HuH-7 (cell line): ENCODE measurements at regions not wholly inside any gene's neighbourhood (a gene's known extent, or its start where the extent isn't known, plus 50 kb on each side); places are given as distances from the start of the nearest gene placed in this dataset.
"Not testable (repeated sequence)": the region's sequence is repeated elsewhere in the genome, so short reads cannot be mapped to it uniquely, and the experiment has no call there.

Experiments
- DNase-seq: peaks from one replicate; pipeline ENCODE4 v3.0.0; 2011; ENCODE audit warnings: low spot score

DNA sequence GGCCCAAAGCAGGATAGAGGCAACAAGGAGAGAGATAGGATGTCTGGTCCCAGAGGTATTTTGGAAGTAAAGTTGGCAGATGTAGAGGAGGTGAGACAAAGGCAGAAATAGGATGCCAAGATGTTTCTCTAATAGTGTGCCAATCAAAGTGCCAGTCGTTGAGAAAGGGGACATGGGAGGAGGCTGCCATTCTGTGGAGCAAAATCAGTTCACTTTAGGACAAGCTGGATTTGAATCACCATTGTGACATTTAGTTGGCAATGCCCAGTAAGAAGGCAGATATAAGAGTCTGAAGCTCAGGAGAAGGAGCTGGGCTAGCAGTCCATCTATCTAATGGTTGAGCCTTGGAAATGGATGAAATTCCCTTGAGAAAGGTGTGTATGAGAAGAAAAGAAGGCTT is 53.8 kb downstream of the ADRB2 start:
- no peak for DNase-seq

DNA sequence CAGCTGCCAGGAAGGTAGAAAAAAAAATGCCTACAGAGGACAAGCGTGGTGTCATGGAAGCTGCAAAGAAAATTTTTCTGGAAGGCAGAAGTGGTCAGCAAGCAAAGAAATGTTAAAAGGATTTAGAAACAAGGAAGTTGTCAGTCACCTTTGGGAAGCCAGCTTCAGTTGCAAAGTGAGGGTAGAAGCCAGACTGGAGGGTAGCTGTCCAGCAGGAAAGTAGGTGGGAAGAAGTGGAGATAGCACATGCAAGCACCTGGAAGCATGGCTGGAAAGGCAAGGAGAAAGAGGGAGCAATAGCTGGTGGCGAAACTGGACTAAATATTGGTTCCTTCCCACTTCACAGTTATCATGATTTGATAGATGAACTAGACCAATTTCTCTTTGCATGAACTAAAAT is 54.3 kb downstream of the ADRB2 start:
- no peak for DNase-seq

DNA sequence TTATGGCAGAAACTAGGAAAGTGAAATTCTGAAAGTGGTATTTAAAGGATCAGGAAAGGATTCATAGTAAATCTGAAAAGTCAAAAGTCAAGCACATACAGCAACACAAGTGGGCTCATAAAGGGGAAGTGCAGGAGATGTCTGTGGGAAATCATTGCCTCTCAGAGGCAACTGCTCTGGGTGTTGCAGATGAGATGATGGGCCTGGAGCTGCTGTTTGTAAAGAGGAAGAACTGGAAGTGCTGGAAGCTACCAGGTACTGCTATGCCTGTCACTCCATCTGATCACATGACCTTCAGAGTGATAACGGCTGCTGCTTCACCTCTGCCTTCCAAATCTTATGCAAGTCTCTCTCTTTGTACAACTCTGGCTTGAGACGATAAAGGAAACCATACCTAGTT is 55.9 kb downstream of the ADRB2 start:
- no peak for DNase-seq

DNA sequence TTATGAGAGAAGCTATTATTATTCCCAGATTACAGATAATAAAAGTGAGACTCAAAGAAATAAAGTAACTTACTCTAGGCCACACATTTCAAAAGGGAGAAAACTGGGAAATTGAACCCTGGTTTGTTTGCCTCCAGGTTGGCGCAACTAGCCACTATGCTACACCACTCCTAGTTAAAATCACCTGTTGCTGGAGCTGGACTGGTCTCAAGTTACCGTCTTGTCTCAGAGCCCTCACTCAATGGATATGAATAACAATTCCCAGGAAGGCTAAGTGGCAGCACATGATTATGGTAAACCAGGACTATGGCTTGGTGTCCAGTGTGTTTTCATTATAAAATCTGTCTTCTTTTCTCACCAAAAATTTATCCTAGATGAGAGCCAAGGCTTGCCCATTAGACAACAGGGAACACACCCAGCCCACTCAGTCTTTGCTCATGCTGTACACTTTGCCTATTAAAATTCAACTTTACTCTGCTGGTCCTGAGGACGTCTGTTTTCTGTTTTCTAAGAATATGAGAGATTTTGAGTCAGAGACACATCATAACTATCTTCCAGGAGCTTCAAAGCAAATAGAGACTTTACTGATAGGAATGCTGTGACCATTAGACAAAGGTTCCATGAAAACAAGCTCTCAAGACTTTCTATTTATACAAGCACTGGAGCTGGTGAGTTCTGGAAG is 58.1 kb downstream of the ADRB2 start:
- no peak for DNase-seq

DNA sequence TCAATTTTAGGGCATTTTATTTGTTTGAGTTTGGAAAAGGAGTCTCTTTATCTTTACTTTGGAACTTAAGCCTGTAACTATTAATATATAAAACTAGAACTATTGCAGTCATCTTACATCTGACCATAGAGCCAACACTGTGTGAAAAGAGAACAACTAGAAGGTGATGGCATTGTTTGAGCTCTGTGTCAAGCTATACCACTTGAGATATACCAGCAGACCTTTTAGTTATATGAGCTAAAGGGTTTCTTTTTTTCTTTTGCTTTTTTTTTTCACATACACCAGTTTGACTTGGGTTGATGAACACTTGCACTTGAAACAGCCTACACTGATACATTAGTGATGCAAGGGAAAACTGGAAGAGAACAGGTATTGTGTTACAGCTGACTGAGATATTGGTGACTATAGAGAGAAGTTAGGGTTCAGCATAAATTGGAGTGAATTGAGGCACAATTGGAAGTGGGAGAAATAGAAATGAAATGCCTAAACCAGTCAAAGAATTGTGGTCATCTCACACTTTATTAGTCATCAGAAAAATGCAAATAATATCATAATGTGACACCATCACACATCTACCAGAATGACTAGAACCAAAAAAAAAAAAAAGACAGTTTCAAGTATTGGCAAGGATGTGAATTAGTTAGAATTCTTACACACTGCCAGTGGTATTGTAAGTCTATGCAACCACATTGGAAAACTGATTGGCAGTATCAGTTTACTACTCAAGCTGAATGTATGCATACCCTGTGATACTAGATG is 60.9 kb downstream of the ADRB2 start:
- DNase-seq, result no peak

DNA sequence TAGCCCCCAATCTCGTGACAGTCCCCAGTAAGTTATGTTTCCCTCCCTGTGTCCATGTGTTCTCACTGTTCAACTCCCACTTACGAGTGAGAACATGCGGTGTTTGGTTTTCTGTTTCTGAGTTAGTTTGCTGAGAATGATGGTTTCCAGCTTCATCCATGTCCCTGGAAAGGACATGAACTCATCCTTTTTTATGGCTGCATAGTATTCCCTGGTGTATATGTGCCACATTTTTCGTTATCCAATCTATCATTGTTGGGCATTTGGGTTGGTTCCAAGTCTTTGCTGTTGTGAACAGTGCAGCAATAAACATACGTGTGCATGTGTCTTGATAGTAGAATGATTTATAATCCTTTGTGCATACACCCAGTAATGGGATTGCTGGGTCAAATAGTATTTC is 63.5 kb downstream of the ADRB2 start:
- DNase-seq, result not testable (repeated sequence)

DNA sequence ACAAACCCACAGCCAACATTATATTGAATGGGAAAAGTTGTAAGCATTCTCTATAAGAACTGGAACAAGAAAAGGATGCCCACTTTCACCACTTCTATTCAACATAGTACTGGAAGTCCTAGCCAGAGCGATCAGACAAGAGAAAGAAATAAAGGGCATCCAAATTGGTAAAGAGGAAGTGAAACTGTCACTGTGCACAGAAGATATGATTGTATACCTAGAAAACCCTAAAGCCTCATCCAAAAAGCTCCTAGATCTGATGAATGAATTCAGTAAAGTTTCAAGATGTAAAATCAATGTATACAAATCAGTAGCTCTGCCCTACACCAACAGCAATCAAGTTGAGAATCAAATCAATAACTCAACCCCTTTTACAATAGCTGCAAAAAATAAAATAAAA is 69.0 kb downstream of the ADRB2 start:
- not testable (repeated sequence) for DNase-seq

DNA sequence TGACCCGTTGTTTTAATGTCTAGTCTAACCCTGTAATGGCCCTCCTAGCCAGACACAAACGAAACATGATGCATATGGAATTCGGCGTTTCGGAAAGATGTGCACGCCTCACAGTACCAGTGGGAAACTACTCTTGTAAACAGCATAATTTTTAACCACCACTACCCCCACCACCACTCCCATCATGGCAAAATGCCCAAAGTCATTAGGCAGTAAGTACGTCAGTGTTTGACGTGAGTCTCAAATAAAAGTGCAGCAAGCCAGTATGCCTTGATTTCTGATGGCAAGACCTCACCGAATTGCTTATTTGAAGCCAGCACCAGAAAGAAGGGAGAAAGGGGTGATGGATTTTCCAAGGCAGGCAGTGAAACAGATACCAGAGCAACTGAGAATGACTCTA is 71.4 kb downstream of the ADRB2 start:
- no peak for DNase-seq

DNA sequence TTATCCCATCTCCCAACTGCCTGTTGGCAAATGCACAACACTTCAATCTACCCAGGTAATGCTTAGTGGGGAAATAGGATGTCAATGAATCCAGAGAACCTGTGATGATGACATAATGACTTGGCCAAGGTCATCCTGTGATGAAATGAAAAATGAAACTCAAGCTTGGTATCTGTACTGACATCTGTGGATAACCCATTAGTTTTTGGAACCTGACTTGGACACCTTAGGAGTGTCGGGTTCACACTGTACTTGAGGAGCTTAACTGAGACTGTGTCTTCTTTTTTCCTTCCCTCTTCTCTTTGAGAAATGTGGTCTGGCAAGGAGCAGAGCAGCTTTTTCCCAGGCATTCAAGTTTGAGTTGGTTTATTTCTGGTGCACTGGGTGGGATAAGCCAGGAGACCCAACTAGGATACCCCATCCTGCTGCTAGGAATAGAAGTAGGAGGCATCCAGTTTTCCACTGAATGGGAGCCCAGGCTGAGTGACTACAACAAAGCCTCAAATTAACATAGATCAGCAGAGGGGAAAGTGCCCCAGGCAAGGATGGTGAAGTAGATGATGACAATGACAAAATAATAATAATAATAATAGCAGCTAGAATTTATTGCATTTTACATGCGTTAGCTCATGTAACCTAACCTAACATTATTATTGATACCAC is 72.1 kb downstream of the ADRB2 start:
- no peak for DNase-seq

DNA sequence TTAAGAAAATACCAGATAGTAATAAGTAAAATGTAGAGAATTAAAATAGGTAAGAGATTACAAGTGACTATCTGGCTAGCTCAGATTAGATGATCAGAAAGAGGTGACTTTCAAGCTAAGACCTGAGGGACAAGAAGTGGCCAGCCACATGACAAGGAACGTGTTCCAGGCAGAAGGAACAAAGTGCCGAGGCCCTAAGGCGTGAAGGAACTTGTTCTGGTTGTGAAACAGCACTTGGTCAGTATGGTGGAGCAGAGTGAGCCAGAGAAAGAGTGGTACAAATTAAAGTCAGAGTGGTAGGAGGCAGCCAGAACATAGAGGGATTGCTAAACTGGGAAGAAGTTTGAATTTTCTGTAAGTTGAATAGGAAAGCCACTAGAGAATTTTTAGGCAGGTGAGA is 73.6 kb downstream of the ADRB2 start:
- no peak for DNase-seq

DNA sequence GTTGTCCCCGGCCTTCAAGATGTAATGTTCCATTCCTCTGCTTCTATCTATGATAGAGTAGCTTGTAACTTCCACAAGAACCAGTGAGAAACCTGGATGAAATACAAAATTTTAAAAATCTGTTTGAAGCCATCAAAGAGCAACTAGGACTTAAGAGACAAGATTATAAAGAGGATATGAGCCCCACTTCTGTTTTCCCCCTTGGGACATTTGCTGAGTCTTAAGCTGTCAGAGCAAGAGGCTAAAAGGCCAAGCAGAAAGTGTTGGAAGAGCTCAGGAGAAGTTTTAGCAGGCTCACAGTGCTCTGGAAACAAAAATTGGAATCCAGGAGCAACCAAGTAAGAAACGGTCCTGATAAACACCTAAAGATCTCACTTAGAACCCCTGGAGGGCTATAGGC is 76.1 kb downstream of the ADRB2 start:
- DNase-seq, result no peak

DNA sequence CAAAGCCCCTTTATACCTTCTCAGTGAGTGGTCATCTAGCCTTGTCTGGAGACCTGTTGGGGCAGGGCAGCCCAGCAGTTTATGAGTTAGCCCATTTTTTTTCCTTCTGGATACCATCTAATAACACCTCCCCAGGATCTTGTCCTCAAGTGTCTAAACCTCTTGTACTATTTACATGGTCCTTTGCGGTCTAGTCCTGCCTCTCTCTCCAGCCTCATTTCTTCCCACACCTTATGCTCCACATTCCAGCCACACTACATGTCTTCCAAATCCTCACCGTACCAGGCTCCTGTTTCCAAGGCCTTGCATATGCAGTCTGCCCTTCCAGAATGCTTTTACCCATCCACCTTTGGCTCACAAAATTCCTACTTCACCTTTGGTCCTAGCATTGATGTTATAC is 77.2 kb downstream of the ADRB2 start:
- DNase-seq, result no peak

DNA sequence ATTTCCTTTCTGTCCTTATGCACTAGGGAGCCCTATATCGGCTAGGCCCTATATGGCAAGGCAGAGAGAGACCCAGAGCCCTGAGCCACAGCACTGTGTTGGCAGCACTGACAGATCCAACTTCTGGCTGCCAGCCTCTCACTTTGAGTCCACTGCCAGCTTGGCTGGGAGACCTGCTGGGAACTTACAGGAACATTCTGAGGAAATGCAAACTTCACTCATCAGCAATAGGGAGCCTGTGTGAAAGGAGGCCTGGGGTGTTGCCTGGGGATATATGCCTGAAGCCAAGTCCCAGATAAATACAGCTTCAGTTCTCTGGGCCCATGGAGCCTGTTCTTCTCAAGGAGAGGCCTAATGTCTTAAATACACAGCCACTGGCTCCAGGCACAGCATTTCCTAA is 78.0 kb downstream of the ADRB2 start:
- DNase-seq, result no peak

DNA sequence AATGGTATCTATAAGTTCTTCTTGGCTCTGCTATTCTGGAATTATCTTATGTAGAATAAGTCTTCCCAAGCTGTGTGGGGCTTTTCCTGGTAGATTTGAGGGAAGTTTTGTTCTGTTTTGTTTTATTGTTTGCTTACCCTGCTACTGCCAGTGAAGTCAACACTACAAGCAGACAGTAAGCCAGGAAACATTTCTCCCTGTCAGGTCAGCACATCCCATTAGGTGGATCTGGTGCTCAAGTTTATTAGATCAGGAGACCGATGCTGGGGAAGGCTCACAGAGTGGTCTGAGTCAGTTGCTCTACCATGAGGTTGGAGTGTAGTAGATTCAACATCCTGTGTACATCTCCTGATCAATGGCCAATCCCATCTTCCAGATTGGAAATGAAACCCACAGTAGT is 79.1 kb downstream of the ADRB2 start:
- DNase-seq, result no peak

DNA sequence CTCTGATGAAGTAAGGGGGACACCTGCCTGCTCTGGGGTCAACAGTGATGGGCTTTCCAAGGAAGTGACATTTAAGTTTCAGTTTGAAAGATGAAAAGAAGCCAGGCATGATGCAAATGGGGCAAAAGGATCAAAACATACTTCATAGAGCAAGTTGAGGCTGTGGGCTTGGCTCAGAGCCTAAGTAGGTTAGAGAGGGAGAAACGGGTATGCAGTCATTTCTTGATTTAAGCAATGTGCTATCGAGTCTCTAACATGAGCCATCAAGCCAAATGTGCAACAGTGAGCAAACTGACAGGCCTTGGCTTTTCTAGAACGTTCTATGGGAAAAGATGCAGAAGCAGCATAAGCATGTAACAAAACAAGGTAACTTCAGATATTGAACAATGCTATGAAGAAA is 80.6 kb downstream of the ADRB2 start:
- DNase-seq, result no peak

DNA sequence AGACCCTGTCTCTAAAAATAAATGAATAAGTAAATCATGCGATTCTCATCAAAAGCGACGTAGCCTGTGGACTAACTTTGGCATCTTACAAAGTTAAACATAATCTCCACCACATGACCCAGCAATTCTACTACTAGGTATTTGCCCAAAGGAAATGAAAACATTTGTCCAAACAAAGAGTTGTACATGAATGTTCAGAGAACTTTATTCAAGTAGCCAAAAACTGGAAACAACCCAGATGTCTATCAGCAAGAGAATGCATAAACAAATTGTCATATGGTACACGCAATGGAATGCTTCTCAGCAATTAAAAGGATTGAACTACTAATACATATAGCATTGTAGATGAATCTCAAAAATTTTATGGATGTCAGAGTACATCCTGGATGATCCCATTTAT is 82.6 kb downstream of the ADRB2 start:
- no peak for DNase-seq

DNA sequence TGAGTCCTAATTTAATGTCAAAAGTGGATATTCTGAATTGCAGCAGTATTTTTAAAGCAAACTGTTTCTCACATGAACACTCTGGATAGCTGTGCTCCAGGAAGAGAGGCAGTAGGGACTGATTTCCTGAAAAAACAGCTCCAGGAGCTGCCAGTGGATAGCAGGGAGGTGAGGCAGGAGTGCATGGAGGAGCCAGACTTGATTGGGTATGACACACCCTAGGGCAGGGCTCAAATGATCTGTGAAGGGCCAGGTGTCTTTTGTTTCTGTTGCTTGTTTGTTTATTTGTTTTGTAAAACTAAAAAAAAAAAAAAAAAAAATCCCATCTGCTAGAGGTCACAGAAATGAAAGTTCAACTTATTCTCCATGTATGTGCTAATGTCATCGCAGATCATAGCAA is 83.4 kb downstream of the ADRB2 start:
- no peak for DNase-seq

DNA sequence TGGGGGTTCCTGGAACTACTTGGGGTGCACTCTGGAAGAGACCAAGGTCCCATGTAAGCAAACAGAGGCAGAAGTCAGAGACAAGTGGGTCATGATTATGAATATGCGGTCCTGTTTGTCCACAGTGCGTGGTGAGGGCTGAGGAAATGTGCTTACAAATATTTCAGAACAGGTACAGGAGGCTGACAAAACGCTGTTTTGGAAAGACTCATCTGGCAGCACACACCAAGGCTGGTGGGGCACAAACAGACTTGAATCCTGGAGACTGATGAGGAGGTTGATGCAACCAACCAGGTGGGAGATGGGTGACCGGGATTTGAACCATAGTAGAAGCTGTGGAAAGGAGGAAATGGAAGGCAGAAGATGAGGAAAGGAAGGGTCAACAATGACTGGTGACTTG is 83.8 kb downstream of the ADRB2 start:
- no peak for DNase-seq

DNA sequence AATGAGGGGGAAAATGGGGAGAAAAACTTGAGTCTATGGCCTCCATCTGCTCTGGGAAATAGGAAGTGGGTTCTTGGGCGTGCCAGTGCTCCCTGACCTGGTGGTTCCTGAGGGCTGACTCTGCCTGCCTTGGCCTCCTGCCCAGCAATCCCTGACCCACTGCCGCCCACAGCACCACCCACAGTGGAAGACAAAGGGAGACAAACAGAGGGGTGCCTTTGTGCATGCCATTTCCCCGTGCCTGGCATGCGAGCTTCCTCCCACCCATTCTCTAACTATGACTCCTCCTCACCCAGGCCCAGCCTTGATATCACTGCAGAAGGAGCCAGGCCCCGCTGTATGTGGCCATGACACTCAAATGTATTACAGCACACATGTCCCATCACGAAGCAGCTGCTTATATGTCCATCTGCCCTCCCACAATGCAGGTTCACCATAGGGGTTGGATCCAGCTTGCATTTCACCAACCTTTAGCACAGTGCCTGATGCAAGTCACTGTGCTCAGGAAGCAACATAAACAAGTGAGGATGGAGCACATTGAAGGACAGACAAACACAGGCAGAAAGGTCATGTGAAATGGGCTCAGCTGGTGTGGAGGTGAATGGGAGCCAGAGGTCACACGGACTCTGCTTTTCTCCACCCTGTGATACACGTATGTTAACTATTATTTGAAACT is 84.4 kb downstream of the ADRB2 start:
- no peak for DNase-seq

DNA sequence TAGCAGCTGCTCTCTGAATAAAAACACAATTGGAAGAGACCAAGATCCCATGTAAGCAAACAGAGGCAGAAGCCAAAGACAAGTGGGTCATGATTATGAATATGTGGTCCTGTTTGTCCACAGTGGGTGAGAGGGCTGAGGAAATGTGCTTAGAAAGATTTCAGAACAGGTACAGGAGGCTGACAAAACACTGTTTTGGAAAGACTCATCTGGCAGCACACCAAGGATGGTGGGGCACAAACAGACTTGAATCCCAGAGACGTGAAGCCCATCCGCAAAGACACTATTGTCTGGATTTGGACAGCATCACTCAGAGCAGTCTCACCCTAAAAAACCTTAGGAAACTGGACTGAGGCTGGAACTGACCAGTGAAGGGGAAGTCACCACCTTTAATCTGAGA is 85.0 kb downstream of the ADRB2 start:
- DNase-seq, result no peak

DNA sequence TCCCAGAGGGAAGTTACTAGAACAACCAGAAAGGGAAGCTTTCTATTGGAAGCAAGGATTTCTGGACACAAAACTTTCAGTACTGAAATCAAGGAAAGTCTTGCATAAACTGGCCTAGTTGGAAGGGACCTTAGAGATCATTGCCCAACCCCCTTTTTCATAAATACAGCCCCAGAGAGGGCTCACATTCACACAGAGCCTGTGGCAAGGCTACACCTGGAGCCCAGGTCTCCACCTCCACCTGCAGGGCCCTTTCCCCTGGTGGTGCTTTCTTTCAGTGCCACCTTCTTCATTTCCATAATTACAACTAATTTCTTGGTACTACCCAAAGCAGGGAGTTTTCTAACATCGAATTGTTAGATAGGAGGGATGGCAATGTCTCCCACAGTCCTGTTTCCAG is 85.7 kb downstream of the ADRB2 start:
- no peak for DNase-seq

DNA sequence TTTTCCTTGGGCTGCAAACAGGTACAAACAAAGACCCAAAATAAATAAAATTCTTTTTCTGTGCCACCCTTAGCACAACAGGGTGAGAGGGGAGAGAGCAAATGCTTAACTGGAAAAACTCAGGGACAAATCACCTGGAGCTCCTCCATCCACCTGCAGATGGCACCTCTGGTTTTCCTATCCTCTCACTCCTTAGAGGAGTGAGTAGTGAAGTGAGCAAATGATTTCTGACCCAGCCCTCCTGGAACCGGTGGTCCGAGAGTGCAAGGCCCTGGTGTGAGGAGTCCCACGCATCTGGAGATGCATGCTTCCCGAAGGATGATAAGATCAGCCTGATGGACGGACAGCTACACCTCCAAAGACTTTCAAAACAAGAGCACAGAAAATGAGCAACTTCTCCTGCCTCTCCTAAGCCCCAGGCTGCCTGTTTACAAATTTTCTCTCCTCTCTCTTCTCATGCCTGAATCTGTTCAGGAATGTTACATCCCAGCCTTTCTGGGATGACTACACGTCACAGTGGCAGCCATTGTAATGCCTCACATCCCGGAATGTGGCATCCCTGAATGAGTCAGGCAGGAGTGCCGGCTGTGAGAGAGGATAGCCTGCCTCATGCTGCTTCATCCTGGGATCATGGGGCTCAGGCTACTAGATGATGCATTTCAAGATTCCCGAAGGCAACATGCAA is 86.4 kb downstream of the ADRB2 start:
- DNase-seq, result peak; percentile 35
